ENCODE measurements at regions not wholly inside any gene's neighbourhood (a gene's known extent, or its start where the extent isn't known, plus 50 kb on each side); places are given as distances from the start of the nearest gene placed in this dataset.
"Not testable (repeated sequence)": the region's sequence is repeated elsewhere in the genome, so short reads cannot be mapped to it uniquely, and the experiment has no call there.

DNA sequence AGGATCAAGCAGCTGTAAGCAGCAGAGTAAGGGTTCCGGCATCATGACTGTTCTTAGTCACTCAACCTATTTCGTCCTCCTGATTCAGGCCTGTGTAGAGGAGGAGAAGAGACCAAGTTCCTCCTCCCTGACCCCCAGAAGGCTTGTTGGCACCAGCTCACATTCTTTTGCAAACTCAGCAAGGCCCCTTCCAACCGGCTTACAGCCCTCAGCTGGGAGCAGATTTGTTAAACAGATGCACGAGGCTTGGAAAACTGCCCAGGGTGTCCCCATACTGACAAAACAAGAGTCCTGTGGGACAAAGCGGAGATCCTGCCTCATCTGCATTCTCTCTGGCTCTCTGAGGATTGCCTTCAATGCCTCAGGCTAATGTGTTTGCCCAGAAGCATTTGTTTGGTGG lies 113.2 kb upstream of the SOX21 start:
- Mint-ChIP-seq H3K9me3 (no peaks in the 10 kb centered on the region), H3K27ac (no peak overlapping the region), H3K27me3 (peaks cover 11% of the 10 kb centered on the region), H3K4me1 (no peaks in the 10 kb centered on the region), H3K36me3 (no peaks in the 10 kb centered on the region), H3K4me3 (no peak overlapping the region)
- no peak for ATAC-seq (ENCODE audit: low read depth)
- DNase-seq = no peak
- POLR2A ChIA-PET = no interaction called here

DNA sequence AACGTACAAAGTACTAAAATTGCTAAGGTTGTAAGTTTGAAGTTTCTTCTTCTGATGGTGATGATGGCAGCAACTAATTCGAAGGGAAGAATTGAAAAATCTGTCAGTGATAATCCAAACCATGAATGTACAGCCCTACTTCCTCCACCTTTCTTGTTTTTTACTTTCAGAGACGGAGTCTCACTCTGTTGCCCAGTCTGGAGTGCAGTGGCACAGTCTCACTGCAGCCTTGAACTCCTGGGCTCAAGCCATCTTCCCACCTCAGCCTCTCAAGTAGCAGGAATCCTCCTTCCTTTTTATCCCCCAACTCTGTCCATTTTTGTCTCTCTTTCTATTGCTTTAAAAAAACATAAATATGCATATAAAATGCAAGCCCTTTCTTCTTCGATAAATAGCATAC lies 112.3 kb upstream of the SOX21 start:
- Mint-ChIP-seq H3K4me3 (no peak overlapping the region), H3K36me3 (no peaks in the 10 kb centered on the region), H3K27ac (no peak overlapping the region), H3K27me3 (peaks cover 11% of the 10 kb centered on the region), H3K9me3 (no peaks in the 10 kb centered on the region), H3K4me1 (no peaks in the 10 kb centered on the region)
- DNase-seq = no peak
- POLR2A ChIA-PET = no interaction called here
- no peak for ATAC-seq (ENCODE audit: low read depth)

DNA sequence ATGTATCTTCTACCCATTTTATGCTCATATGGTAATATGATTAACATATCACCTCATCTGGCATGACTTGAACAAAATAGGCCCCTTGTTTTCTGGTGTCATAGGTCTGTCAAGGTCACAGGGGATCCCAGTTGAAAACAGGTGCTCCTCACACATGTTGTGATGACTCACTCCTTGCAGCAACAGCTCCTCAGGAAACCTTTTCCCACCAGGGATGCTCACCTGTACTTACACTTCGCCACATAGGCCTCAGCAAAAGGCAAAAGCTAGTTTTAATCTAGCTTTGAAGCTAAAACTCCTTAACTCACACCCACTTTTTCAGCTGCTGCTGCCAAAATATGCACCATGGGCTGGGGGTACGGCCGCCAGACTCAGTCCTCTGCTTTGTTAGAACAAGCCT lies 110.0 kb upstream of the SOX21 start:
- Mint-ChIP-seq H3K4me3 (no peak overlapping the region), H3K27me3 (peaks cover 11% of the 10 kb centered on the region), H3K4me1 (no peaks in the 10 kb centered on the region), H3K27ac (no peak overlapping the region), H3K9me3 (no peaks in the 10 kb centered on the region), H3K36me3 (no peaks in the 10 kb centered on the region)
- POLR2A ChIA-PET = no interaction called here
- ATAC-seq (ENCODE audit: low read depth) (no peak), DNase-seq (no peak)

DNA sequence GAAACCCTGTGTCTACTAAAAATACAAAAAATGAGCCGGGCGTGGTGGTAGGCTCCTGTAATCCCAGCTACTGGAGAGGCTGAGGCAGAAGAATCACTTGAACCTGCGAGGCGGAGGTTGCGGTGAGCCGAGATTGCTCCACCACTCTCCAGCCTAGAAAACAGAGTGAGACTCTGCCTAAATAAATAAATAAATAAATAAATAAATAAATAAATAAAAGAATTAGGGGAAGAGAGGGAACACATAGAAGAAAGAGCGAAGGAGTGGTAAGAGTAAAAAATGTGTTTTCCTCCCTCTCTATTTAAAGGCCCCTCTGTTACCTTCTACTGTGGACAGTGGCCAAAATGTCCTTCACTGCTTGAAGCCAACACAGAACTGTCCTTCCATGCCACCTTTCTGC lies 103.9 kb upstream of the SOX21 start:
- no peak for DNase-seq
- no peaks in the 10 kb centered on the region for H3K9me3 Mint-ChIP-seq
- POLR2A ChIA-PET = no interaction called here
- H3K36me3 Mint-ChIP-seq = no peaks in the 10 kb centered on the region
- ATAC-seq (ENCODE audit: low read depth) = no peak
- H3K27ac Mint-ChIP-seq = no peak overlapping the region
- no peak overlapping the region for H3K4me3 Mint-ChIP-seq
- no peaks in the 10 kb centered on the region for H3K4me1 Mint-ChIP-seq
- peaks cover 1% of the 10 kb centered on the region for H3K27me3 Mint-ChIP-seq

DNA sequence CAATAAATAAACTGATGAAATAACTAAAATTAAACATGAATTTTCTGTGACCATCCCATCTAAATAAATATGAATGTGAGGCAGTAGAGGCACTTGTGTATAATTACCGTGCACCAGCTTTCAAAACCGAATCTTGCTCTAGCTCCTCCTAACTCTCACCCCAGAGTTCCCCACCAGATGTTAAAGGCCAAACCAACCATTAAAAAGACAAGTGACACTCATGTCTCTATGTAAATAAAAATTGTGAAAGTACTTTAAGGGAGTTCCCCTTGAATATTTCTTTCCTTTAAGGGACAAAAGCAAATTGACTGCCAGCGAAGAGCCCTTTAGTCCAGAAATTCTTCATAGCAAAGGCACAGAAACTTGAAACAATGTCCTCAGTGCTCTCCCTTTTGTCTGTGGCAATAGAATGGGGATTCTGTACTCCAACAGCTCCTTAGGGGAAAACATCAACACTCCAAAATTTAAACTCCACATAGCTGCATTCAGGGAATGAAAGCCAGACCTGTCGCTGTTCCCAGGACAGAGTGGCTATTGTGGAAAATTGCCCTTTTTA lies 101.7 kb upstream of the SOX21 start:
- POLR2A ChIA-PET = no interaction called here
- DNase-seq = no peak
- H3K36me3 Mint-ChIP-seq = no peaks in the 10 kb centered on the region
- H3K4me3 Mint-ChIP-seq = no peak overlapping the region
- no peaks in the 10 kb centered on the region for H3K27me3 Mint-ChIP-seq
- no peaks in the 10 kb centered on the region for H3K4me1 Mint-ChIP-seq
- H3K9me3 Mint-ChIP-seq = no peaks in the 10 kb centered on the region
- no peak for ATAC-seq (ENCODE audit: low read depth)
- no peak overlapping the region for H3K27ac Mint-ChIP-seq

DNA sequence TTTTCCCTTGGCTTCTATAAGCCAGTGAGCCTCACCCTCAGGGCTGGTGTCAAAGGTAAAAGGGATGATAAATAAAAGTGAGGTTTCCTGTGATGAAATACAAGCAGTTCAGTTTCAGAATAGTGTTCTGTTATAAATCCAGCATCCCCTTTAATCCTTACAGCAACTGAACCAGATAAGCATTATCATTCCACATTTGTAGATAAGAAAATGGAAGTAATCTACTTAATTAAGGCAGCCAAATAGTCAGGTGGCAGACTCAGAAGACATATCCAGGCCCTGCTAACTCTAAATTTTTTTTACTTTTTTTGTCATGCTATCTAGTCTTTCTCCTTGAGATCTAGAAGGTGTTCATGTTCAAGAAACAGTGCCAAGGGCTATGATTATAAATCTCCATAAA lies 99.4 kb upstream of the SOX21 start:
- Mint-ChIP-seq H3K4me1 (no peaks in the 10 kb centered on the region), H3K27me3 (no peaks in the 10 kb centered on the region), H3K9me3 (no peaks in the 10 kb centered on the region), H3K4me3 (no peak overlapping the region), H3K36me3 (no peaks in the 10 kb centered on the region), H3K27ac (no peak overlapping the region)
- ATAC-seq (ENCODE audit: low read depth) (no peak), DNase-seq (no peak)
- POLR2A ChIA-PET = no interaction called here

DNA sequence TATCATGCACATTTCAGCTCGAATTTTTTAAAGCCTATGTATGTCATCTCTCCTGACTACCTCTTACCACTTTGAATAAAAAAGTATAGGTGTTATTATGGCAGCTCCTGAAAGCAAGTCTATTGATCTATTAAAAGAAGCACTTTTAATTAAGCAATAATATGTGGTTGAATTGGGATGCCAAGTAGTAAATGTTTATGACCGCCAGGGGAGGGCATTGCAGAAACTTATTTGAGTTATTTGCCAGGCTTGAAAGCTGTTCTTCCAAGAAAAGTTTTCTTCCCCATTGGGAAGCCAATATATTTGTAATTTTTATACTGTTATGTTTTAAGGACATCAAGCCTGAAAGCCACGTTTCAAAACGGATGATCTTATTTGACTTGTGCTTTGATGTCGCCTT lies 88.1 kb upstream of the SOX21 start:
- POLR2A ChIA-PET = no interaction called here
- no peak overlapping the region for H3K4me3 Mint-ChIP-seq
- DNase-seq (no peak), ATAC-seq (ENCODE audit: low read depth) (no peak)
- no peaks in the 10 kb centered on the region for H3K4me1 Mint-ChIP-seq
- peaks cover 3% of the 10 kb centered on the region for H3K9me3 Mint-ChIP-seq
- H3K36me3 Mint-ChIP-seq = no peaks in the 10 kb centered on the region
- no peaks in the 10 kb centered on the region for H3K27me3 Mint-ChIP-seq
- no peak overlapping the region for H3K27ac Mint-ChIP-seq

DNA sequence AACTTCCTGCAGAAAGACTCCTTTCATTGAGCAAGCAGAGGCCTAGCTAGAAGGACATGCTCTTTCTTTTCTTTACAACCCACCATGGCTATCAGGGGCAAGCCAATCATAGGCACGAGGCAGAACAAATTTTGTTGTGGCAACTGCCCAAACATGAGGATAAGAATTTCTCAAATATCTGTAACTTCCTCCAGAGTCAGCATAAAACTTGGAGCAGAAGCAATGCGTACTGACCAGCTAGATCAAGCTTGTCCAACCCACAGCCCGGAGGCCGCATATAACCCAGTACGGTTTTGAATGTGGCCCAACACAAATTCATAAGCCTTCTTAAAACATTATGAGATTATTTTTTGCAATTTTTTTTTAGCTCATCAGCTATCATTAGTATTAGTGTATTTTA lies 87.0 kb upstream of the SOX21 start:
- no peak for ATAC-seq (ENCODE audit: low read depth)
- POLR2A ChIA-PET = no interaction called here
- Mint-ChIP-seq H3K4me1 (no peaks in the 10 kb centered on the region), H3K36me3 (no peaks in the 10 kb centered on the region), H3K27me3 (no peaks in the 10 kb centered on the region), H3K27ac (no peak overlapping the region), H3K9me3 (peaks cover 3% of the 10 kb centered on the region), H3K4me3 (no peak overlapping the region)
- DNase-seq = no peak

DNA sequence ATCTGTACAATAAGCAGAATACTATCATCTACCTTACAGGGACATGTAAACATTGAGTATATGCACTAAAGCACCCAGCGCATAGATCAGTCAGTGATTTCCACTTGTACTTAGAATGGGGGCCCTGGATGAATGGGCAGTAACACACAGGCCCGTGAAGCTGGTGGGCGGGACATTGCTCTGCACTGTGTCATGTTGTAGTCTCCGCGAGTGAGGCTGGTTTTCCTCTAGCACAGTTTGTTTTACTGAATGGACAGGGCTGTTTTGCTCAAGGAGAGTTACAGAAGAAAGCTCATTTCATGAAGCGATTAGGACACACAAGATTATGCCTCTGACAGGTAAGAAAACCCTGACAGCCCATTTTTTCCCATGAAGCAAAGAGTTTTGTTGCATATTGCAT lies 86.4 kb upstream of the SOX21 start:
- no peak for ATAC-seq (ENCODE audit: low read depth)
- H3K27ac Mint-ChIP-seq = no peak overlapping the region
- H3K27me3 Mint-ChIP-seq = no peaks in the 10 kb centered on the region
- H3K36me3 Mint-ChIP-seq = no peaks in the 10 kb centered on the region
- DNase-seq = no peak
- POLR2A ChIA-PET = no interaction called here
- no peak overlapping the region for H3K4me3 Mint-ChIP-seq
- H3K9me3 Mint-ChIP-seq = peaks cover under 1% of the 10 kb centered on the region
- no peaks in the 10 kb centered on the region for H3K4me1 Mint-ChIP-seq

DNA sequence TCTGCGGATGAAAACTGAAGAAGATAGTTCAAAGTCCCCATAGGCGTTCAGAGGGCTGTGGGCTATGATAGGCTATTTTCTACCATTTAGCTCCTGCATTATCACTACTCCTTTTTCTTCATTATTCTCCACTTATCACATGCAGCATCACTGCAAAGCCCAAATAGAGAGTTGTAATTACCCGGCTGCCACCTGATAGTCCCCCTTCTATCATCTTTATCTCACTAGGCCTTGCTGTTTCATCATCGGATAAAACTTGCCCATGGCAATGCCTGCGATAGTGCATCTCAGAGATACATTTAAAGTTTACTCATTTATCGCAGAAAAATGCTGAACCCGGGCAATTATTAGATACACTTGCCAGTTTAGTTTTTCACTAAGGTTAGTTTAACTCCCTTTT lies 82.9 kb upstream of the SOX21 start:
- Mint-ChIP-seq H3K9me3 (no peaks in the 10 kb centered on the region), H3K36me3 (no peaks in the 10 kb centered on the region), H3K27me3 (no peaks in the 10 kb centered on the region), H3K4me3 (no peak overlapping the region), H3K27ac (no peak overlapping the region), H3K4me1 (no peaks in the 10 kb centered on the region)
- POLR2A ChIA-PET = no interaction called here
- DNase-seq (no peak), ATAC-seq (ENCODE audit: low read depth) (no peak)

DNA sequence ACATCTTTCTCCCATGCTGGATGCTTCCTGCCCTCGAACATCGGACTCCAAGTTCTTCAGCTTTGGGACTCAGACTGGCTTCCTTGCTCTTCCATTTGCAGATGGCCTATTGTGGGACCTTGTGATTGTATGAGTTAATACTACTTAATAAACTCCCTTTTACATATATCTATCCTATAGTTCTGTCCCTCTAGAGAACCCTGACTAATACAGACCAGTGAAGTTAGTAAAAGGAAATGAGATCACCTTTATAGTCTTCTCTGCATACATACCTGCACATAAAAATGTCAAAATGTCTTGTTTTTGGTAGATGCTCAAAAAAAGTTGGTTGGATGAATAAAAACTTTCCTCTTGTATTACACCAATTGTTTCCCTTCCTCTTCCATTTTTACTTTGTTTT lies 73.9 kb upstream of the SOX21 start:
- H3K4me1 Mint-ChIP-seq; ATAC-seq (ENCODE audit: low read depth); POLR2A ChIA-PET: not testable (repeated sequence)

DNA sequence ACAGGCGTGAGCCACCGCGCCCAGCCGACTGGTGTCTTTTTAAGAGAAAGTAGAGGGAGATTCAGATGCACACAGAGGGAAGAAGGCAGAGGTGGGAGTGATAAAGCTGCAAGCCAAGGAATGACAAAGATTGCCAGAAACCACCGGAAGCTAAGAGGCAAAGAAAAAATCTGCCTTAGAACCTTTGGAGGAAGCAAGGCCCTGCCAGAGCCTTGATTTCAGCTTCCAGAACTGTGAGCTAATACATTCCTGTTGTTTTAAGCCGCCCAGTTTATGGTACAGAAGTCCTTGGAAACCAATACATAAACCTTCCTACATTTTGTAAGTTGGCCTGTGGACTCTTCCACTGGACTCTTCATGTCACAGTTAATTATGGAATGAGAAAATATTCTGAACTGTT lies 71.7 kb upstream of the SOX21 start:
- Mint-ChIP-seq H3K27ac (no peak overlapping the region), H3K4me1 (no peaks in the 10 kb centered on the region), H3K9me3 (peaks cover 1% of the 10 kb centered on the region), H3K36me3 (no peaks in the 10 kb centered on the region), H3K4me3 (no peak overlapping the region), H3K27me3 (no peaks in the 10 kb centered on the region)
- POLR2A ChIA-PET = no interaction called here
- DNase-seq (no peak), ATAC-seq (ENCODE audit: low read depth) (no peak)

More for the DNA sequence above, 73.9 kb upstream of the SOX21 start:
- H3K36me3 Mint-ChIP-seq, H3K9me3 Mint-ChIP-seq, DNase-seq, H3K4me3 Mint-ChIP-seq, H3K27me3 Mint-ChIP-seq, H3K27ac Mint-ChIP-seq: not testable (repeated sequence)

DNA sequence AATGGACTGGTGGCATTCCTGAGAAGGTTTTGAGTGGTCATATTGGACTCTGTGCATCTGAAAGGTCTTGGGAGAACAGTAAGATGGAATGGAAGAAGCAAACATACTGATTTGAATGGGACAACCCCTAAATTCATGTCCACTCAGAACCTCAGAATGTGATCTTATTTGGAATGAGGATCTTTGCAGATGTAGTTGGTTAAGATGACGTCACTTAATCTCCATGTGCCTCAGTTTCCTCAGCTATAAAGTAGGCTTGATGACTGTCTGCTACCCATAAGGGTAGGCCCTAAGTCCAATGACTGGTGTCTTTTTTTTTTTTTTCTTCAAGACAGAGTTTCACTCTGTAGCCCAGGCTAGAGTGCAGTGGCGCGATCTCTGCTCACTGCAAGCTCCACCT lies 71.1 kb upstream of the SOX21 start:
- no peak for DNase-seq
- H3K9me3 Mint-ChIP-seq = peaks cover 1% of the 10 kb centered on the region
- ATAC-seq (ENCODE audit: low read depth) = no peak
- H3K27me3 Mint-ChIP-seq = no peaks in the 10 kb centered on the region
- POLR2A ChIA-PET = no interaction called here
- H3K36me3 Mint-ChIP-seq = no peaks in the 10 kb centered on the region
- no peaks in the 10 kb centered on the region for H3K4me1 Mint-ChIP-seq
- H3K4me3 Mint-ChIP-seq = no peak overlapping the region
- no peak overlapping the region for H3K27ac Mint-ChIP-seq

DNA sequence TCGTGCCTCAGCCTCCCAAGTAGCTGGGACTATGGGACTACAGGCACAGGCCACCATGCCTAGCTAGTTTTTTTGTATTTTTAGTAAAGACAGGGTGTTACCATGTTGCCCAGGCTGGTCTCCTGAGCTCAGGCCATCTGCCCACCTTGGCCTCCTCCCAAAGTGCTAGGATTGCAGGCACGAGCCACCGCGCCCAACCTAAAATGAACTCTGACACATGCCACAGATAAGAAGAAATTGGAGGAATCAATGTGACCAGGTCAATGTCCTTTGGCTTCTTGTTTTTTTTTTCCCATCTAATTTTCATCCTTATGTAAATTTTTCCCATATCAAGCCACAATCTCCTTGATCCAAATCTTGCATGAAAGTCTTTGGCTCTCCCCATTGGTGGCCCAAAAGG lies 68.1 kb upstream of the SOX21 start:
- H3K4me3 Mint-ChIP-seq = no peak overlapping the region
- H3K27me3 Mint-ChIP-seq = no peaks in the 10 kb centered on the region
- H3K9me3 Mint-ChIP-seq = peaks cover 1% of the 10 kb centered on the region
- H3K27ac Mint-ChIP-seq = no peak overlapping the region
- POLR2A ChIA-PET = no interaction called here
- DNase-seq = no peak
- no peak for ATAC-seq (ENCODE audit: low read depth)
- no peaks in the 10 kb centered on the region for H3K4me1 Mint-ChIP-seq
- H3K36me3 Mint-ChIP-seq = no peaks in the 10 kb centered on the region

DNA sequence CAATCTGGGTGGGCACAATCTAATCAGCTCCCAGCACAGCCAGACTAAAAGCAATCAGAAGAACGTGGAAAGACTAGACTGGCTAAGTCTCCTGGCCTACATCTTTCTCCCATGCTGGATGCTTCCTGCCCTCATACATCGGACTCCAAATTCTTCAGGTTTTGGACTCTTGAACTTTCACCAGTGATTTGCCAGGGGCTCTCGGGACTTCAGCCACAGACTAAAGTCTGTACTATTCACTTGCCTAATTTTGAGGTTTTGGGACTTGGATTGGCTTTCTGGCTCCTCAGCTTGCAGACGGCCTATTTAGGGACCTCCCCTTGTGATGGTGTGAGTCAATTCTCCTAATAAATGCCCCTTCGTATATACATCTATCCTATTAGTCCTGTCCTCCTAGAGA lies 66.6 kb upstream of the SOX21 start:
- Mint-ChIP-seq H3K9me3 (peaks cover 1% of the 10 kb centered on the region), H3K36me3 (no peaks in the 10 kb centered on the region), H3K4me1 (no peaks in the 10 kb centered on the region), H3K27ac (no peak overlapping the region), H3K4me3 (no peak overlapping the region), H3K27me3 (no peaks in the 10 kb centered on the region)
- DNase-seq (no peak), ATAC-seq (ENCODE audit: low read depth) (no peak)
- POLR2A ChIA-PET = no interaction called here

All from activated naive CD8-positive, alpha-beta T cell treated with anti-CD3 and anti-CD28 coated beads, Interleukin-2, amount 10 ng/mL, durations not matched to agents 7 days and 5 days (primary cell).